ENCODE measurements at regions not wholly inside any gene's neighbourhood (a gene's known extent, or its start where the extent isn't known, plus 50 kb on each side); places are given as distances from the start of the nearest gene placed in this dataset.

DNA sequence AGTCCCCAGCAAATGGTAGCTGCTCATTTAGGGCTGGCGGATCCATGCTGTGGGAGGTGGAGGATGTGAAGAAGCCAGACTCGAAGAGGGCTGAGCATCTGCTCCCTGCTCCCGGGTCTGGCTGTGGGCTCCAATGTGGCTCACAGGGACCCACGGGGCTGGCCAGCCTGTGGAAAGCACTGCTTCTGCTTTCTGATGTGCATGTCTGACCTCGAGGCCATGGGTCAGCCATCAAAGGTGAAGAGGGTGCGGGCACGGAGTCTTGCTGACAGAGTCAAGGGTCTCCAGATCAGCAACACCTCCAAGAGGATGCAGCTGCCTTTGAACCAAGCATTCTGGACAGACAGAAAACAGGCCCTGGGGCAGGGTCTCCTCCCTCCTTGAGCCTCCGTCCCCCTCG, 178.2 kb downstream of the INHBB start:
- intact Hi-C loops (cut with DNase I, micrococcal nuclease): no loop called here
- POLR2A ChIA-PET: no interaction called here
- H3K36me3 Mint-ChIP-seq (ENCODE audit: low read depth): no peaks in the 10 kb centered on the region
- H3K27me3 ChIP-seq (ENCODE audit: control insufficient read depth in 1 of 2, insufficient read depth in 2 of 2, low read length in 2 of 2): peaks cover 2 to 3% of the 10 kb centered on the region in 2 experiments
- no peak for DNase-seq
- peaks cover 2% of the 10 kb centered on the region for H3K9me3 Mint-ChIP-seq
- no peak overlapping the region for H3K4me3 Mint-ChIP-seq
- no peak overlapping the region for H3K27ac Mint-ChIP-seq
- no peak for ATAC-seq (ENCODE audit: poor library complexity)
- TF ChIP-seq, protein P1, sequence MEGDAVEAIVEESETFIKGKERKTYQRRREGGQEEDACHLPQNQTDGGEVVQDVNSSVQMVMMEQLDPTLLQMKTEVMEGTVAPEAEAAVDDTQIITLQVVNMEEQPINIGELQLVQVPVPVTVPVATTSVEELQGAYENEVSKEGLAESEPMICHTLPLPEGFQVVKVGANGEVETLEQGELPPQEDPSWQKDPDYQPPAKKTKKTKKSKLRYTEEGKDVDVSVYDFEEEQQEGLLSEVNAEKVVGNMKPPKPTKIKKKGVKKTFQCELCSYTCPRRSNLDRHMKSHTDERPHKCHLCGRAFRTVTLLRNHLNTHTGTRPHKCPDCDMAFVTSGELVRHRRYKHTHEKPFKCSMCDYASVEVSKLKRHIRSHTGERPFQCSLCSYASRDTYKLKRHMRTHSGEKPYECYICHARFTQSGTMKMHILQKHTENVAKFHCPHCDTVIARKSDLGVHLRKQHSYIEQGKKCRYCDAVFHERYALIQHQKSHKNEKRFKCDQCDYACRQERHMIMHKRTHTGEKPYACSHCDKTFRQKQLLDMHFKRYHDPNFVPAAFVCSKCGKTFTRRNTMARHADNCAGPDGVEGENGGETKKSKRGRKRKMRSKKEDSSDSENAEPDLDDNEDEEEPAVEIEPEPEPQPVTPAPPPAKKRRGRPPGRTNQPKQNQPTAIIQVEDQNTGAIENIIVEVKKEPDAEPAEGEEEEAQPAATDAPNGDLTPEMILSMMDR (IDR thresholded peaks at IDR 0.05): no peak
- H3K36me3 ChIP-seq (ENCODE audit: insufficient read depth, low read length): no peaks in the 10 kb centered on the region
- H3K4me1 Mint-ChIP-seq (ENCODE audit: low read depth): no peaks in the 10 kb centered on the region
- H3K9me3 ChIP-seq (ENCODE audit: control insufficient read depth in 1 of 2, insufficient read depth in 1 of 2, low read length in 2 of 2): peaks cover 0 to 10% of the 10 kb centered on the region in 2 experiments
- H3K4me1 ChIP-seq (ENCODE audit: insufficient read depth, low read length): no peaks in the 10 kb centered on the region
- no peak overlapping the region for H3K27ac ChIP-seq (ENCODE audit: low read depth in 1 of 2, low read length in 2 of 2)
- H3K27me3 Mint-ChIP-seq: peaks cover 45% of the 10 kb centered on the region
- CTCF ChIA-PET: no interaction called here
- H3K4me3 ChIP-seq (ENCODE audit: low read length): no peak overlapping the region

DNA sequence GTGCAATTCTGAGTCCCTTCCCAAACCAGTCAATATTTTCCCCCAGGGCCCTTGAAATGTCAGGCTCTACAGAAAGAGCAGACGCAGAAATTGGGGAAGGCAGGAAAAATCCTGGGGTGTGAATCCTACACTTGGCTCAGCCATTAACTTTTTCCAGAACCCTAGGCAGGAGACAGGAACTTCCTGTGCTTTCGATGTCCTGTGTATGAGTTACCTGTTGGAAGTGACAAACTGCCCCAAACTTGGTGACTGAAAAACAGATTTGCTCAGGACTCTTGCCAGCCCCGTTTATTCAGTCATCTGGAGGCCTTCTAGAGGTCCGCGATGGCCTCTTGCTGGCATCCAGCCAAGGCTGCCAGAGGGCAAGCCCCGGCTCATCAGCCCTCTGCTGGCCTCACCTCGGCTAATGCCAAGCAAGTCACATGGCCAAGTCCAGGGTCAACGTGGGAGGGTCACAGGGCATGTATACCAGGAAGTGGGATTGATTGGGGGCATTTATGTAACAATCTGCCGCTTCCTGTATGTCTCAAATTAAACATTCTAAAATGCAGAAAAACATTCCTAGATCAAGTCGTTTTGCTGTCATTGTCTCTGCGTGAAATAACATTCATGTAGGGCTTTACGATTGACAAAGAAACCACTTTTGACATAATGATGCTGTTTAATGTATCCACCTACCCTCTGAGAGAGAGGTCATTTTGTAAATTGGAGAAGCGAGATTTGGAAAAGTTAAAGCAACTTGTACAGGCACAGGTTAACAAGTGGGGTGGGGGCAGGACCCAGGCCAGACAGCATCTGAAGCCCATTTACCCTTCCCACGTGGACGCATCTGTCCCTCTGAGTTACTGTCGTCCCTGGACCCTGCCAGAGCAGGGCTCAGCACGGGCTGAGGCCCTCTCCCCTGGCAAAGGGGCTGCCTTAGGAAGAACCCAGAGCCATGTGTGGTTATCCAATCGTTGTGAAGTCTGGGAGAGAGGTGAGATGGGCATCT, 179.4 kb downstream of the INHBB start:
- ChIA-PET CTCF (no interaction called here), POLR2A (no interaction called here)
- Mint-ChIP-seq H3K27me3 (peaks cover 45% of the 10 kb centered on the region), H3K36me3 (ENCODE audit: low read depth) (no peaks in the 10 kb centered on the region), H3K9me3 (peaks cover 2% of the 10 kb centered on the region), H3K4me1 (ENCODE audit: low read depth) (no peaks in the 10 kb centered on the region), H3K4me3 (no peak overlapping the region), H3K27ac (no peak overlapping the region)
- H3K4me3 ChIP-seq (ENCODE audit: low read length): no peak overlapping the region
- H3K36me3 ChIP-seq (ENCODE audit: insufficient read depth, low read length): no peaks in the 10 kb centered on the region
- no peaks in the 10 kb centered on the region for H3K4me1 ChIP-seq (ENCODE audit: insufficient read depth, low read length)
- peaks cover 0 to 10% of the 10 kb centered on the region in 2 experiments for H3K9me3 ChIP-seq (ENCODE audit: control insufficient read depth in 1 of 2, insufficient read depth in 1 of 2, low read length in 2 of 2)
- H3K27ac ChIP-seq (ENCODE audit: low read depth in 1 of 2, low read length in 2 of 2): no peak overlapping the region
- ATAC-seq (ENCODE audit: poor library complexity): no peak
- H3K27me3 ChIP-seq (ENCODE audit: control insufficient read depth in 1 of 2, insufficient read depth in 2 of 2, low read length in 2 of 2): peaks cover 2 to 3% of the 10 kb centered on the region in 2 experiments
- TF ChIP-seq, protein P1 (IDR thresholded peaks at IDR 0.05): no peak
- intact Hi-C loops (cut with DNase I, micrococcal nuclease): no loop called here
- no peak for DNase-seq

DNA sequence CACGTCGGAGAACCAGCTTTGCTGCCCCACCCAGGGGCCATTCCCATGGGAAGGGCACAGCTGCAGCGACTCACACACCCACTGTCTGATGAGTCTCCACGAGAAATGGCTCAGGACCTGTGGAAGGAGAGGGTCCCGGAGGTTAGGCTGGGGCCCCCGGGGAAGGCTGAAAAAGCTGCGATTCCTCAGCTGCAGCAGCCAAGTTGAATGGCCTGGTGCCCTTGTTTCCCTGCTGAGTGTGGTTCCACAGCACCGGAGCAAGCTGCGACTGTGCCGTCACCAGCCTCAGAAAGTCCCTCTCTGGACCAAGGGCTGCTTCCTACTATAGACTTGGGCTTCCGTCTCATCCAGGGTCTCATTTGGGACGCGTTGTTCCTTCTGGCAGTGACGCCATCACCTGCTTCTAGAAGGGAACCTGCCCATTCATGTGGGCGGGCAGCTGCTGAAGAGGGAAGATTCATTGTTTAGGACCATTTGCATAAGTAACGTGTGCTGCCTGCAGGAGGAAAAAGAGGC, 180.2 kb downstream of the INHBB start:
- Mint-ChIP-seq H3K9me3 (peaks cover 2% of the 10 kb centered on the region), H3K27ac (no peak overlapping the region), H3K4me1 (ENCODE audit: low read depth) (no peaks in the 10 kb centered on the region), H3K4me3 (no peak overlapping the region), H3K27me3 (peaks cover 44% of the 10 kb centered on the region), H3K36me3 (ENCODE audit: low read depth) (no peaks in the 10 kb centered on the region)
- Histone ChIP-seq H3K36me3 (ENCODE audit: insufficient read depth, low read length) (no peaks in the 10 kb centered on the region), H3K27me3 (ENCODE audit: control insufficient read depth in 1 of 2, insufficient read depth in 2 of 2, low read length in 2 of 2) (peaks cover 0 to 3% of the 10 kb centered on the region in 2 experiments), H3K4me3 (ENCODE audit: low read length) (no peak overlapping the region), H3K9me3 (ENCODE audit: control insufficient read depth in 1 of 2, insufficient read depth in 1 of 2, low read length in 2 of 2) (peaks cover 0 to 7% of the 10 kb centered on the region in 2 experiments), H3K4me1 (ENCODE audit: insufficient read depth, low read length) (no peaks in the 10 kb centered on the region), H3K27ac (ENCODE audit: low read depth in 1 of 2, low read length in 2 of 2) (no peak overlapping the region)
- no peak for DNase-seq
- ChIA-PET CTCF (no interaction called here), POLR2A (no interaction called here)
- intact Hi-C loops (cut with DNase I, micrococcal nuclease): no loop called here
- TF ChIP-seq, protein P1 (IDR thresholded peaks at IDR 0.05): no peak
- ATAC-seq (ENCODE audit: poor library complexity): no peak
